GM23338 (cell line): ENCODE measurements at regions not wholly inside any gene's neighbourhood (a gene's known extent, or its start where the extent isn't known, plus 50 kb on each side); places are given as distances from the start of the nearest gene placed in this dataset.

Experiments
- ATAC-seq: fragments of 200-7000 bp; cut with Tn5 transposase; 3 replicates; pipeline ENCODE4 v1.9.1; 2020
- DNase-seq: peaks from one replicate; pipeline ENCODE4 v3.0.0-alpha.2; 2015; ENCODE audit warnings: low spot score
- H2AFZ ChIP-seq: fragments of 200-600 bp; sonication (generic); 2 replicates; pipeline ENCODE4 v1.8.0; 2016; ENCODE audit warnings: antibody characterized with exemption, mild to moderate bottlenecking, moderate library complexity
- H3F3A ChIP-seq: fragments of 200-600 bp; sonication (generic); replicated peaks from 2 replicates; pipeline ENCODE4 v1.8.0; 2017; ENCODE audit warnings: antibody characterized with exemption, mixed run types, low read depth
- H3K27ac ChIP-seq: fragments of 200-600 bp; sonication (generic); 2 replicates; pipeline ENCODE4 v1.6.1; 2016; ENCODE audit warnings: low read depth
- H3K27me3 ChIP-seq: fragments of 200-600 bp; sonication (generic); 2 replicates; pipeline ENCODE4 v1.8.0; 2016; ENCODE audit warnings: mild to moderate bottlenecking, mixed run types, moderate library complexity; ENCODE audit not compliant: insufficient read depth
- H3K36me3 ChIP-seq: fragments of 200-600 bp; sonication (generic); 2 replicates; pipeline ENCODE4 v1.8.0; 2016; ENCODE audit warnings: mild to moderate bottlenecking; ENCODE audit not compliant: insufficient read depth
- H3K4me1 ChIP-seq: fragments of 200-600 bp; sonication (generic); 2 replicates; pipeline ENCODE4 v1.8.0; 2016; ENCODE audit warnings: mild to moderate bottlenecking, moderate library complexity; ENCODE audit not compliant: insufficient read depth
- H3K4me2 ChIP-seq: fragments of 200-600 bp; sonication (generic); 2 replicates; pipeline ENCODE4 v1.7.1; 2017; ENCODE audit warnings: mixed run types
- H3K4me3 ChIP-seq: fragments of 200-600 bp; sonication (generic); 2 replicates; pipeline ENCODE4 v1.6.1; 2016; ENCODE audit warnings: mixed run types
- H3K79me2 ChIP-seq: fragments of 200-600 bp; sonication (generic); replicated peaks from 2 replicates; pipeline ENCODE4 v1.8.0; 2017; ENCODE audit warnings: mild to moderate bottlenecking; ENCODE audit not compliant: insufficient read depth
- H3K9me2 ChIP-seq: fragments of 200-600 bp; sonication (generic); 2 replicates; pipeline ENCODE4 v1.8.0; 2017; ENCODE audit not compliant: insufficient read depth
- H4K20me1 ChIP-seq: fragments of 200-600 bp; sonication (generic); replicated peaks from 2 replicates; pipeline ENCODE4 v1.8.0; 2017; ENCODE audit warnings: mild to moderate bottlenecking; ENCODE audit not compliant: insufficient read depth
- H3K27ac Mint-ChIP-seq: 2 replicates; pipeline ENCODE4 v1.8.0; 2020; ENCODE audit warnings: inconsistent platforms, mild to moderate bottlenecking, moderate library complexity, mixed read lengths
- H3K27me3 Mint-ChIP-seq: 3 replicates; pipeline ENCODE4 v1.8.0; 2022; ENCODE audit warnings: low read depth, mild to moderate bottlenecking, moderate library complexity, mixed read lengths, inconsistent platforms; ENCODE audit not compliant: insufficient read depth, poor library complexity
- H3K36me3 Mint-ChIP-seq: 3 replicates; pipeline ENCODE4 v1.8.0; 2021; ENCODE audit warnings: low read depth, mild to moderate bottlenecking, inconsistent platforms, moderate library complexity, mixed read lengths
- H3K4me1 Mint-ChIP-seq: 3 replicates; pipeline ENCODE4 v1.8.0; 2020; ENCODE audit warnings: mild to moderate bottlenecking, inconsistent platforms, mixed read lengths
- H3K4me3 Mint-ChIP-seq: 3 replicates; pipeline ENCODE4 v1.8.0; 2021; ENCODE audit warnings: moderate library complexity, mild to moderate bottlenecking, inconsistent platforms, mixed read lengths
- H3K9me3 Mint-ChIP-seq: 3 replicates; pipeline ENCODE4 v1.8.0; 2020; ENCODE audit warnings: moderate library complexity, mild to moderate bottlenecking, inconsistent platforms, mixed read lengths
- CREB1 ChIP-seq: fragments of 250-450 bp; sonication (Bioruptor Pico); IDR thresholded peaks from 2 replicates; pipeline ENCODE4 v1.5.0; 2020; ENCODE audit warnings: low read depth, mild to moderate bottlenecking, moderate library complexity
- EZH2 ChIP-seq: fragments of 200-600 bp; sonication (generic); IDR thresholded peaks from one replicate; pipeline ENCODE4 v1.8.0; 2017; ENCODE audit warnings: antibody characterized with exemption, mild to moderate bottlenecking, low read depth; ENCODE audit not compliant: unreplicated experiment
- EZH2phosphoT487 ChIP-seq: fragments of 200-600 bp; sonication (generic); IDR thresholded peaks from one replicate; pipeline ENCODE4 v1.8.1; 2018; ENCODE audit warnings: antibody characterized with exemption; ENCODE audit not compliant: unreplicated experiment
- JUNB ChIP-seq: IDR thresholded peaks from one replicate; pipeline ENCODE4 v1.6.1; 2016; ENCODE audit warnings: antibody characterized with exemption; ENCODE audit not compliant: unreplicated experiment
- NANOG ChIP-seq: IDR thresholded peaks from 2 replicates; pipeline ENCODE4 v1.6.1; 2016; ENCODE audit warnings: antibody characterized with exemption, borderline replicate concordance
- POLR2AphosphoS5 ChIP-seq: IDR thresholded peaks from 2 replicates; pipeline ENCODE4 v1.6.1; 2016; ENCODE audit warnings: antibody characterized with exemption, low read depth
- STAT1 ChIP-seq: IDR thresholded peaks from one replicate; pipeline ENCODE4 v1.6.1; 2016; ENCODE audit warnings: antibody characterized with exemption; ENCODE audit not compliant: unreplicated experiment
- ZNF114 ChIP-seq: fragments of 250-450 bp; sonication (Bioruptor Pico); IDR thresholded peaks from 2 replicates; pipeline ENCODE4 v1.5.0; 2020; ENCODE audit warnings: mild to moderate bottlenecking, moderate library complexity
- ZNF331 ChIP-seq: fragments of 250-450 bp; sonication (Bioruptor Pico); IDR thresholded peaks from 2 replicates; pipeline ENCODE4 v1.5.0; 2020; ENCODE audit warnings: low read depth, mild to moderate bottlenecking, moderate library complexity
- TF ChIP-seq, protein P1 (sequence below): fragments of 250-450 bp; sonication (Bioruptor Pico); IDR thresholded peaks from 2 replicates; pipeline ENCODE4 v1.5.0; 2020; ENCODE audit warnings: mild to moderate bottlenecking, moderate library complexity
- TF ChIP-seq, protein P2 (sequence below), 2 experiments: fragments of 200-600 bp in 1 of 2; sonication (generic) in 1 of 2; conservative IDR thresholded peaks; 2 replicates each; pipeline versions ENCODE4 v1.5.1 to v1.6.1; 2016 to 2017; ENCODE audit warnings: antibody characterized with exemption in 2 of 2, low read depth in 2 of 2, mild to moderate bottlenecking in 2 of 2, moderate library complexity in 1 of 2
- TF ChIP-seq, protein P3 (sequence below): IDR thresholded peaks from one replicate; pipeline ENCODE4 v1.6.1; 2018; ENCODE audit warnings: antibody characterized with exemption; ENCODE audit not compliant: unreplicated experiment
- TF ChIP-seq, protein P4 (sequence below): IDR thresholded peaks from 2 replicates; pipeline ENCODE4 v1.6.1; 2016; ENCODE audit warnings: antibody characterized with exemption

DNA sequence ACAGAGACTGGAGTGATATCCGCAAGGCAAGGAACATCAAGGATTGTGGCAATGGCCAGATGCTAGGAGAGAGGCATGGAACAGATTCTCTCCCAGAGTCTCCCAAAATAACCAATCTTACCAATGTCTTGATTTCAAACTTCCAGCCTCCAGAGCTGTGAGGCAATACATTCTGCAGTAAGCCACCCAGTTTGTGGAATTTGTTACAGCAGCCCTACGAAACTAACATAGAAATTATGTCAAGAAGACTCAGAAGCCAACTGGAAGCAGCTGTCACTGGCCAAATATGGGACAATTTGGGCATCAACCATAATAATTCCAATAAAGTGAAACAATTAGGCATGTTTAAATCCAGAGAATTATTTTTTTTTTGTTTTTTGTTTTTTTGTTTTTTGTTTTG lies 271.1 kb downstream of the NDUFS4 start:
- no peak for DNase-seq
- Histone ChIP-seq H3K79me2 (no peaks in the 10 kb centered on the region), H3K27me3 (no peaks in the 10 kb centered on the region), H3F3A (no peaks in the 10 kb centered on the region), H3K27ac (no peak overlapping the region), H3K4me3 (no peak overlapping the region), H3K36me3 (0 out of 2 replicates have a peak, but pooled peaks cover 3% of the 10 kb centered on the region), H3K4me1 (no peaks in the 10 kb centered on the region), H3K4me2 (no peak overlapping the region), H3K9me2 (peaks cover 16% of the 10 kb centered on the region; the same call in 1 of the 2 replicates), H2AFZ (no peak overlapping the region), H4K20me1 (no peaks in the 10 kb centered on the region)
- Mint-ChIP-seq H3K4me1 (no peaks in the 10 kb centered on the region), H3K4me3 (no peak overlapping the region), H3K9me3 (peaks cover 17% of the 10 kb centered on the region), H3K27me3 (no peaks in the 10 kb centered on the region), H3K36me3 (peaks cover 18% of the 10 kb centered on the region; the same call in 2 of the 3 replicates), H3K27ac (no peak overlapping the region)
- no peak for ATAC-seq
- TF ChIP-seq NANOG, result no peak
- no peak for TF ChIP-seq JUNB
- TF ChIP-seq EZH2, result no peak
- TF ChIP-seq, protein P1, sequence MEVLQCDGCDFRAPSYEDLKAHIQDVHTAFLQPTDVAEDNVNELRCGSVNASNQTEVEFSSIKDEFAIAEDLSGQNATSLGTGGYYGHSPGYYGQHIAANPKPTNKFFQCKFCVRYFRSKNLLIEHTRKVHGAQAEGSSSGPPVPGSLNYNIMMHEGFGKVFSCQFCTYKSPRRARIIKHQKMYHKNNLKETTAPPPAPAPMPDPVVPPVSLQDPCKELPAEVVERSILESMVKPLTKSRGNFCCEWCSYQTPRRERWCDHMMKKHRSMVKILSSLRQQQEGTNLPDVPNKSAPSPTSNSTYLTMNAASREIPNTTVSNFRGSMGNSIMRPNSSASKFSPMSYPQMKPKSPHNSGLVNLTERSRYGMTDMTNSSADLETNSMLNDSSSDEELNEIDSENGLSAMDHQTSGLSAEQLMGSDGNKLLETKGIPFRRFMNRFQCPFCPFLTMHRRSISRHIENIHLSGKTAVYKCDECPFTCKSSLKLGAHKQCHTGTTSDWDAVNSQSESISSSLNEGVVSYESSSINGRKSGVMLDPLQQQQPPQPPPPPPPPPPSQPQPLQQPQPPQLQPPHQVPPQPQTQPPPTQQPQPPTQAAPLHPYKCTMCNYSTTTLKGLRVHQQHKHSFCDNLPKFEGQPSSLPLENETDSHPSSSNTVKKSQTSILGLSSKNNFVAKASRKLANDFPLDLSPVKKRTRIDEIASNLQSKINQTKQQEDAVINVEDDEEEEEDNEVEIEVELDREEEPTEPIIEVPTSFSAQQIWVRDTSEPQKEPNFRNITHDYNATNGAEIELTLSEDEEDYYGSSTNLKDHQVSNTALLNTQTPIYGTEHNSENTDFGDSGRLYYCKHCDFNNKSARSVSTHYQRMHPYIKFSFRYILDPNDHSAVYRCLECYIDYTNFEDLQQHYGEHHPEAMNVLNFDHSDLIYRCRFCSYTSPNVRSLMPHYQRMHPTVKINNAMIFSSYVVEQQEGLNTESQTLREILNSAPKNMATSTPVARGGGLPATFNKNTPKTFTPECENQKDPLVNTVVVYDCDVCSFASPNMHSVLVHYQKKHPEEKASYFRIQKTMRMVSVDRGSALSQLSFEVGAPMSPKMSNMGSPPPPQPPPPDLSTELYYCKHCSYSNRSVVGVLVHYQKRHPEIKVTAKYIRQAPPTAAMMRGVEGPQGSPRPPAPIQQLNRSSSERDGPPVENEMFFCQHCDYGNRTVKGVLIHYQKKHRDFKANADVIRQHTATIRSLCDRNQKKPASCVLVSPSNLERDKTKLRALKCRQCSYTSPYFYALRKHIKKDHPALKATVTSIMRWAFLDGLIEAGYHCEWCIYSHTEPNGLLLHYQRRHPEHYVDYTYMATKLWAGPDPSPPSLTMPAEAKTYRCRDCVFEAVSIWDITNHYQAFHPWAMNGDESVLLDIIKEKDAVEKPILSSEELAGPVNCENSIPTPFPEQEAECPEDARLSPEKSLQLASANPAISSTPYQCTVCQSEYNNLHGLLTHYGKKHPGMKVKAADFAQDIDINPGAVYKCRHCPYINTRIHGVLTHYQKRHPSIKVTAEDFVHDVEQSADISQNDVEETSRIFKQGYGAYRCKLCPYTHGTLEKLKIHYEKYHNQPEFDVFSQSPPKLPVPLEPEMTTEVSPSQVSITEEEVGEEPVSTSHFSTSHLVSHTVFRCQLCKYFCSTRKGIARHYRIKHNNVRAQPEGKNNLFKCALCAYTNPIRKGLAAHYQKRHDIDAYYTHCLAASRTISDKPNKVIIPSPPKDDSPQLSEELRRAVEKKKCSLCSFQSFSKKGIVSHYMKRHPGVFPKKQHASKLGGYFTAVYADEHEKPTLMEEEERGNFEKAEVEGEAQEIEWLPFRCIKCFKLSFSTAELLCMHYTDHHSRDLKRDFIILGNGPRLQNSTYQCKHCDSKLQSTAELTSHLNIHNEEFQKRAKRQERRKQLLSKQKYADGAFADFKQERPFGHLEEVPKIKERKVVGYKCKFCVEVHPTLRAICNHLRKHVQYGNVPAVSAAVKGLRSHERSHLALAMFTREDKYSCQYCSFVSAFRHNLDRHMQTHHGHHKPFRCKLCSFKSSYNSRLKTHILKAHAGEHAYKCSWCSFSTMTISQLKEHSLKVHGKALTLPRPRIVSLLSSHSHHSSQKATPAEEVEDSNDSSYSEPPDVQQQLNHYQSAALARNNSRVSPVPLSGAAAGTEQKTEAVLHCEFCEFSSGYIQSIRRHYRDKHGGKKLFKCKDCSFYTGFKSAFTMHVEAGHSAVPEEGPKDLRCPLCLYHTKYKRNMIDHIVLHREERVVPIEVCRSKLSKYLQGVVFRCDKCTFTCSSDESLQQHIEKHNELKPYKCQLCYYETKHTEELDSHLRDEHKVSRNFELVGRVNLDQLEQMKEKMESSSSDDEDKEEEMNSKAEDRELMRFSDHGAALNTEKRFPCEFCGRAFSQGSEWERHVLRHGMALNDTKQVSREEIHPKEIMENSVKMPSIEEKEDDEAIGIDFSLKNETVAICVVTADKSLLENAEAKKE (CRISPR knock-in tag), result no peak
- TF ChIP-seq ZNF114 (CRISPR knock-in tag), result no peak
- no peak for TF ChIP-seq EZH2phosphoT487
- TF ChIP-seq, protein P2, sequence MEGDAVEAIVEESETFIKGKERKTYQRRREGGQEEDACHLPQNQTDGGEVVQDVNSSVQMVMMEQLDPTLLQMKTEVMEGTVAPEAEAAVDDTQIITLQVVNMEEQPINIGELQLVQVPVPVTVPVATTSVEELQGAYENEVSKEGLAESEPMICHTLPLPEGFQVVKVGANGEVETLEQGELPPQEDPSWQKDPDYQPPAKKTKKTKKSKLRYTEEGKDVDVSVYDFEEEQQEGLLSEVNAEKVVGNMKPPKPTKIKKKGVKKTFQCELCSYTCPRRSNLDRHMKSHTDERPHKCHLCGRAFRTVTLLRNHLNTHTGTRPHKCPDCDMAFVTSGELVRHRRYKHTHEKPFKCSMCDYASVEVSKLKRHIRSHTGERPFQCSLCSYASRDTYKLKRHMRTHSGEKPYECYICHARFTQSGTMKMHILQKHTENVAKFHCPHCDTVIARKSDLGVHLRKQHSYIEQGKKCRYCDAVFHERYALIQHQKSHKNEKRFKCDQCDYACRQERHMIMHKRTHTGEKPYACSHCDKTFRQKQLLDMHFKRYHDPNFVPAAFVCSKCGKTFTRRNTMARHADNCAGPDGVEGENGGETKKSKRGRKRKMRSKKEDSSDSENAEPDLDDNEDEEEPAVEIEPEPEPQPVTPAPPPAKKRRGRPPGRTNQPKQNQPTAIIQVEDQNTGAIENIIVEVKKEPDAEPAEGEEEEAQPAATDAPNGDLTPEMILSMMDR (conservative IDR thresholded peaks at IDR 0.05; ENCODE audit: low read depth in 2 of 2), result no peak
- no peak for TF ChIP-seq STAT1
- TF ChIP-seq, protein P3, sequence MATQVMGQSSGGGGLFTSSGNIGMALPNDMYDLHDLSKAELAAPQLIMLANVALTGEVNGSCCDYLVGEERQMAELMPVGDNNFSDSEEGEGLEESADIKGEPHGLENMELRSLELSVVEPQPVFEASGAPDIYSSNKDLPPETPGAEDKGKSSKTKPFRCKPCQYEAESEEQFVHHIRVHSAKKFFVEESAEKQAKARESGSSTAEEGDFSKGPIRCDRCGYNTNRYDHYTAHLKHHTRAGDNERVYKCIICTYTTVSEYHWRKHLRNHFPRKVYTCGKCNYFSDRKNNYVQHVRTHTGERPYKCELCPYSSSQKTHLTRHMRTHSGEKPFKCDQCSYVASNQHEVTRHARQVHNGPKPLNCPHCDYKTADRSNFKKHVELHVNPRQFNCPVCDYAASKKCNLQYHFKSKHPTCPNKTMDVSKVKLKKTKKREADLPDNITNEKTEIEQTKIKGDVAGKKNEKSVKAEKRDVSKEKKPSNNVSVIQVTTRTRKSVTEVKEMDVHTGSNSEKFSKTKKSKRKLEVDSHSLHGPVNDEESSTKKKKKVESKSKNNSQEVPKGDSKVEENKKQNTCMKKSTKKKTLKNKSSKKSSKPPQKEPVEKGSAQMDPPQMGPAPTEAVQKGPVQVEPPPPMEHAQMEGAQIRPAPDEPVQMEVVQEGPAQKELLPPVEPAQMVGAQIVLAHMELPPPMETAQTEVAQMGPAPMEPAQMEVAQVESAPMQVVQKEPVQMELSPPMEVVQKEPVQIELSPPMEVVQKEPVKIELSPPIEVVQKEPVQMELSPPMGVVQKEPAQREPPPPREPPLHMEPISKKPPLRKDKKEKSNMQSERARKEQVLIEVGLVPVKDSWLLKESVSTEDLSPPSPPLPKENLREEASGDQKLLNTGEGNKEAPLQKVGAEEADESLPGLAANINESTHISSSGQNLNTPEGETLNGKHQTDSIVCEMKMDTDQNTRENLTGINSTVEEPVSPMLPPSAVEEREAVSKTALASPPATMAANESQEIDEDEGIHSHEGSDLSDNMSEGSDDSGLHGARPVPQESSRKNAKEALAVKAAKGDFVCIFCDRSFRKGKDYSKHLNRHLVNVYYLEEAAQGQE, result no peak
- TF ChIP-seq, protein P4, sequence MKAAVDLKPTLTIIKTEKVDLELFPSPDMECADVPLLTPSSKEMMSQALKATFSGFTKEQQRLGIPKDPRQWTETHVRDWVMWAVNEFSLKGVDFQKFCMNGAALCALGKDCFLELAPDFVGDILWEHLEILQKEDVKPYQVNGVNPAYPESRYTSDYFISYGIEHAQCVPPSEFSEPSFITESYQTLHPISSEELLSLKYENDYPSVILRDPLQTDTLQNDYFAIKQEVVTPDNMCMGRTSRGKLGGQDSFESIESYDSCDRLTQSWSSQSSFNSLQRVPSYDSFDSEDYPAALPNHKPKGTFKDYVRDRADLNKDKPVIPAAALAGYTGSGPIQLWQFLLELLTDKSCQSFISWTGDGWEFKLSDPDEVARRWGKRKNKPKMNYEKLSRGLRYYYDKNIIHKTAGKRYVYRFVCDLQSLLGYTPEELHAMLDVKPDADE, result no peak
- TF ChIP-seq POLR2AphosphoS5, result no peak
- TF ChIP-seq CREB1, result no peak
- TF ChIP-seq ZNF331 (CRISPR knock-in tag), result no peak
